ENCODE measurements at regions not wholly inside any gene's neighbourhood (a gene's known extent, or its start where the extent isn't known, plus 50 kb on each side); places are given as distances from the start of the nearest gene placed in this dataset.

DNA sequence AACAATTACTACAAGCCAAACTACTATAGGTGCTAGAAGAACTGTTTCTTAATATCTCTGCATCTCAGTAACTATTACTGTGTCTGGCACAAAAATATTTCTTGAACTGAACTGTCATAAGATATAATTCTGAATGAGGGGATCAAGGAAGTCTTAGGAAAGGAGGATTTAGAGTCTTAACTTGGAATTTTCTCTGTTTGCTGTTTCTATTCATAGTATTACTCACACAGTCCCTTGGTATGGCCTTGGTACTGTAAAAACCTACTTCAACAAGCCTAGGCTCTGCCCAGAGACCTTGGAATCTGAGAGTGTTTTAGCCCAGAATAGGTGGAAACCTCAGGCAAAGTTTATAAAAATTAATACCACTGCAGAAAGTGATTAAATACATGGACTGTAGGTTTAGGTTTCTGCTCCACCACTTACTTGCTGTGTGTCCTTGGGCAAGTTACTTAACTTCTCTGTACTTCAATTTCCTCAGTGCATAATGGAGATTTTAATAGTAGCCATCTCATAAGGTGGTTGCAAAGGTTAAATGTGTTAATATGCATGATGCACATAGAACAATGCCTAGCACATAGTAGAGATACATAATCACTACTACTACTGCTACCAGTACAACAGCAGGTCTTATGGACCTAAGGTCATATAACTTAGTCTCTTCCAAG lies 87.4 kb upstream of the NFIA start:
- TF ChIP-seq, protein P1, sequence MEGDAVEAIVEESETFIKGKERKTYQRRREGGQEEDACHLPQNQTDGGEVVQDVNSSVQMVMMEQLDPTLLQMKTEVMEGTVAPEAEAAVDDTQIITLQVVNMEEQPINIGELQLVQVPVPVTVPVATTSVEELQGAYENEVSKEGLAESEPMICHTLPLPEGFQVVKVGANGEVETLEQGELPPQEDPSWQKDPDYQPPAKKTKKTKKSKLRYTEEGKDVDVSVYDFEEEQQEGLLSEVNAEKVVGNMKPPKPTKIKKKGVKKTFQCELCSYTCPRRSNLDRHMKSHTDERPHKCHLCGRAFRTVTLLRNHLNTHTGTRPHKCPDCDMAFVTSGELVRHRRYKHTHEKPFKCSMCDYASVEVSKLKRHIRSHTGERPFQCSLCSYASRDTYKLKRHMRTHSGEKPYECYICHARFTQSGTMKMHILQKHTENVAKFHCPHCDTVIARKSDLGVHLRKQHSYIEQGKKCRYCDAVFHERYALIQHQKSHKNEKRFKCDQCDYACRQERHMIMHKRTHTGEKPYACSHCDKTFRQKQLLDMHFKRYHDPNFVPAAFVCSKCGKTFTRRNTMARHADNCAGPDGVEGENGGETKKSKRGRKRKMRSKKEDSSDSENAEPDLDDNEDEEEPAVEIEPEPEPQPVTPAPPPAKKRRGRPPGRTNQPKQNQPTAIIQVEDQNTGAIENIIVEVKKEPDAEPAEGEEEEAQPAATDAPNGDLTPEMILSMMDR (IDR thresholded peaks at IDR 0.05): no peak
- TF ChIP-seq POLR2A (IDR thresholded peaks at IDR 0.05): no peak
